Caco-2 (cell line): ENCODE measurements at regions not wholly inside any gene's neighbourhood (a gene's known extent, or its start where the extent isn't known, plus 50 kb on each side); places are given as distances from the start of the nearest gene placed in this dataset.

Experiments
- BruUV-seq: library from RNA; stranded (reverse); fragments of 400-500 nt; replicated peaks from 2 replicates; lab custom pipeline; 2021; lab: Mats Ljungman, UMichigan
- CTCF ChIA-PET: fragments of 300-600 bp; sonication (Branson Sonifier 250); formaldehyde crosslinking; loops from one replicate; lab custom pipeline; 2022; ENCODE audit warnings: antibody characterized with exemption; lab: Charles Lee
- POLR2A ChIA-PET: fragments of 300-600 bp; sonication (Branson Sonifier 250); formaldehyde crosslinking; loops from one replicate; lab custom pipeline; 2022; ENCODE audit warnings: antibody characterized with exemption; lab: Charles Lee
- DNase-seq, 2 experiments: peaks; one replicate each; pipeline versions ENCODE4 v3.0.0 to v3.0.0-alpha.2; 2020 to 2022
- H3K27me3 ChIP-seq: replicated peaks from 2 replicates; pipeline ENCODE4 v1.6.0; 2011; ENCODE audit warnings: low read length; ENCODE audit not compliant: control insufficient read depth, insufficient read depth
- H3K36me3 ChIP-seq: 2 replicates; pipeline ENCODE4 v1.5.1; 2011; ENCODE audit warnings: low read length; ENCODE audit not compliant: control insufficient read depth, insufficient read depth
- H3K4me1 ChIP-seq: fragments of 250-450 bp; sonication (Bioruptor Pico); 2 replicates; pipeline ENCODE4 v1.5.1; 2020; ENCODE audit warnings: mild to moderate bottlenecking
- H3K4me3 ChIP-seq: 2 replicates; pipeline ENCODE4 v1.5.1; 2011; ENCODE audit warnings: low read depth, mild to moderate bottlenecking, control low read depth, low read length
- H3K9me3 ChIP-seq: fragments of 250-450 bp; sonication (Bioruptor Pico); 2 replicates; pipeline ENCODE4 v1.5.1; 2020; ENCODE audit warnings: mild to moderate bottlenecking, moderate library complexity
- H3K27ac Mint-ChIP-seq: one replicate; pipeline ENCODE4 v1.8.0; 2022; ENCODE audit warnings: mixed read lengths; ENCODE audit not compliant: unreplicated experiment
- H3K27me3 Mint-ChIP-seq: one replicate; pipeline ENCODE4 v1.8.0; 2022; ENCODE audit warnings: mixed read lengths; ENCODE audit not compliant: insufficient read depth, unreplicated experiment
- H3K36me3 Mint-ChIP-seq: one replicate; pipeline ENCODE4 v1.8.0; 2022; ENCODE audit warnings: mild to moderate bottlenecking, mixed read lengths; ENCODE audit not compliant: insufficient read depth, unreplicated experiment
- H3K4me1 Mint-ChIP-seq: one replicate; pipeline ENCODE4 v1.8.0; 2022; ENCODE audit warnings: low read depth, mixed read lengths; ENCODE audit not compliant: unreplicated experiment
- H3K4me3 Mint-ChIP-seq: one replicate; pipeline ENCODE4 v1.8.0; 2022; ENCODE audit warnings: mild to moderate bottlenecking, moderate library complexity, mixed read lengths; ENCODE audit not compliant: unreplicated experiment
- H3K9me3 Mint-ChIP-seq: one replicate; pipeline ENCODE4 v1.8.0; 2022; ENCODE audit warnings: mixed read lengths; ENCODE audit not compliant: unreplicated experiment
- CTCF ChIP-seq, 2 experiments: fragments of 200-600 bp in 1 of 2; IDR thresholded peaks; 1 replicate in 1 of 2; 2 replicates in 1 of 2; pipeline versions ENCODE4 v1.5.1 to v1.8.0; 2011 to 2022; ENCODE audit warnings: antibody characterized with exemption in 1 of 2, control low read depth in 1 of 2, inconsistent platforms in 1 of 2, low read depth in 1 of 2, low read length in 1 of 2, mild to moderate bottlenecking in 1 of 2, moderate library complexity in 1 of 2; ENCODE audit not compliant: insufficient read depth in 1 of 2, severe bottlenecking in 1 of 2, unreplicated experiment in 1 of 2
- intact Hi-C: fragments of 100-400 bp; cut with micrococcal nuclease; formaldehyde crosslinking; loops from one replicate; pipeline ENCODE4 v1.10.0; 2022; ENCODE audit not compliant: unreplicated experiment

- no peak overlapping the region for H3K4me3 Mint-ChIP-seq
- ChIA-PET CTCF (no interaction called here), POLR2A (no interaction called here)
- BruUV-seq, result no TSS peak
- TF ChIP-seq CTCF (IDR thresholded peaks at IDR 0.05; ENCODE audit: insufficient read depth in 1 of 2, low read depth in 1 of 2, low read length in 1 of 2, severe bottlenecking in 1 of 2, unreplicated experiment in 1 of 2), result no peak
- no peaks in the 10 kb centered on the region for H3K27me3 Mint-ChIP-seq
- no peaks in the 10 kb centered on the region for H3K4me1 ChIP-seq
- no peak for DNase-seq
- no peaks in the 10 kb centered on the region for H3K36me3 Mint-ChIP-seq
- no peaks in the 10 kb centered on the region for H3K36me3 ChIP-seq
- no peaks in the 10 kb centered on the region for H3K4me1 Mint-ChIP-seq
- H3K9me3 Mint-ChIP-seq, result no peaks in the 10 kb centered on the region
- H3K9me3 ChIP-seq, result no peaks in the 10 kb centered on the region
- H3K27me3 ChIP-seq, result no peaks in the 10 kb centered on the region
- no peak overlapping the region for H3K4me3 ChIP-seq
- intact Hi-C loops, result no loop called here
- no peak overlapping the region for H3K27ac Mint-ChIP-seq
Measured at GRCh38 chr9:79847074-79847473, 275.3 kb downstream of the TLE4 start.

GRCh38 chr9:79829566-79830302 lies 258.0 kb downstream of the TLE4 start:
- Histone ChIP-seq H3K27me3 (no peaks in the 10 kb centered on the region), H3K4me3 (no peak overlapping the region), H3K9me3 (no peaks in the 10 kb centered on the region), H3K36me3 (no peaks in the 10 kb centered on the region), H3K4me1 (no peaks in the 10 kb centered on the region)
- ChIA-PET POLR2A (no interaction called here), CTCF (no interaction called here)
- Mint-ChIP-seq H3K4me3 (no peak overlapping the region), H3K27me3 (no peaks in the 10 kb centered on the region), H3K27ac (no peak overlapping the region), H3K9me3 (no peaks in the 10 kb centered on the region), H3K36me3 (no peaks in the 10 kb centered on the region), H3K4me1 (no peaks in the 10 kb centered on the region)
- intact Hi-C loops, result no loop called here
- TF ChIP-seq CTCF (IDR thresholded peaks at IDR 0.05; ENCODE audit: insufficient read depth in 1 of 2, low read depth in 1 of 2, low read length in 1 of 2, severe bottlenecking in 1 of 2, unreplicated experiment in 1 of 2), result no peak
- DNase-seq, result no peak
- BruUV-seq, result no TSS peak

GRCh38 chr9:79824265-79824664 lies 252.5 kb downstream of the TLE4 start:
- Histone ChIP-seq H3K36me3 (no peaks in the 10 kb centered on the region), H3K4me3 (no peak overlapping the region), H3K27me3 (no peaks in the 10 kb centered on the region), H3K9me3 (no peaks in the 10 kb centered on the region), H3K4me1 (no peaks in the 10 kb centered on the region)
- Mint-ChIP-seq H3K36me3 (no peaks in the 10 kb centered on the region), H3K4me3 (no peak overlapping the region), H3K4me1 (no peaks in the 10 kb centered on the region), H3K27ac (no peak overlapping the region), H3K9me3 (peaks cover 6% of the 10 kb centered on the region), H3K27me3 (no peaks in the 10 kb centered on the region)
- DNase-seq, result no peak
- intact Hi-C loops, result no loop called here
- ChIA-PET POLR2A (no interaction called here), CTCF (no interaction called here)
- TF ChIP-seq CTCF (IDR thresholded peaks at IDR 0.05; ENCODE audit: insufficient read depth in 1 of 2, low read depth in 1 of 2, low read length in 1 of 2, severe bottlenecking in 1 of 2, unreplicated experiment in 1 of 2), result no peak
- no TSS peak for BruUV-seq
